Neural progenitor cell (in vitro differentiated cells): ENCODE measurements at regions not wholly inside any gene's neighbourhood (a gene's known extent, or its start where the extent isn't known, plus 50 kb on each side); places are given as distances from the start of the nearest gene placed in this dataset.

Experiments
- EZH2 ChIP-seq: fragments of 200-600 bp; sonication (generic); IDR thresholded peaks from 2 replicates; pipeline ENCODE4 v1.6.1; 2017; ENCODE audit warnings: antibody characterized with exemption, mild to moderate bottlenecking, moderate library complexity
- EZH2phosphoT487 ChIP-seq: fragments of 200-600 bp; sonication (generic); IDR thresholded peaks from 2 replicates; pipeline ENCODE4 v1.6.1; 2017; ENCODE audit warnings: antibody characterized with exemption
- TF ChIP-seq, protein P1 (sequence below): fragments of 200-600 bp; sonication (generic); IDR thresholded peaks from 2 replicates; pipeline ENCODE4 v1.5.1; 2017; ENCODE audit warnings: antibody characterized with exemption, mild to moderate bottlenecking

DNA sequence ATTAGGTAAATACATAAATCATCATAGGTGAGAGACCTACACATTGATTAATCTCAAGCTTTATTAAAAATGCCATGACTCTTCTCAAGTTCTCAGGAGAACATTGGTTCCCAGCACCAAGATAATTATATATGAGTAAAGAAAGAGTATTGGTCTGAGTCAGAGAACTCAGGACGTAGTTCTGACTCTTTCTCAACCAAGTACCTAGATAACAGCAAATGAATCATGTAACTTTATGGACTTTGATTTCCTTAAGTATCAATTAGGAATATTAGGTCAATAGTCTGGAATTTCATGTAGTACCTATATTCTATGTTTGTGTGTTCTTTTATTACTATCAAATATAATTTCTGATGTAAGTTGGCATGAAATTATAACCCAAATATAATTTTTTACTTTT is 409.9 kb downstream of the GABRG1 start:
- TF ChIP-seq, protein P1, sequence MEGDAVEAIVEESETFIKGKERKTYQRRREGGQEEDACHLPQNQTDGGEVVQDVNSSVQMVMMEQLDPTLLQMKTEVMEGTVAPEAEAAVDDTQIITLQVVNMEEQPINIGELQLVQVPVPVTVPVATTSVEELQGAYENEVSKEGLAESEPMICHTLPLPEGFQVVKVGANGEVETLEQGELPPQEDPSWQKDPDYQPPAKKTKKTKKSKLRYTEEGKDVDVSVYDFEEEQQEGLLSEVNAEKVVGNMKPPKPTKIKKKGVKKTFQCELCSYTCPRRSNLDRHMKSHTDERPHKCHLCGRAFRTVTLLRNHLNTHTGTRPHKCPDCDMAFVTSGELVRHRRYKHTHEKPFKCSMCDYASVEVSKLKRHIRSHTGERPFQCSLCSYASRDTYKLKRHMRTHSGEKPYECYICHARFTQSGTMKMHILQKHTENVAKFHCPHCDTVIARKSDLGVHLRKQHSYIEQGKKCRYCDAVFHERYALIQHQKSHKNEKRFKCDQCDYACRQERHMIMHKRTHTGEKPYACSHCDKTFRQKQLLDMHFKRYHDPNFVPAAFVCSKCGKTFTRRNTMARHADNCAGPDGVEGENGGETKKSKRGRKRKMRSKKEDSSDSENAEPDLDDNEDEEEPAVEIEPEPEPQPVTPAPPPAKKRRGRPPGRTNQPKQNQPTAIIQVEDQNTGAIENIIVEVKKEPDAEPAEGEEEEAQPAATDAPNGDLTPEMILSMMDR, result no peak
- TF ChIP-seq EZH2phosphoT487 (no peak), EZH2 (no peak)
